ENCODE measurements at regions not wholly inside any gene's neighbourhood (a gene's known extent, or its start where the extent isn't known, plus 50 kb on each side); places are given as distances from the start of the nearest gene placed in this dataset.

DNA sequence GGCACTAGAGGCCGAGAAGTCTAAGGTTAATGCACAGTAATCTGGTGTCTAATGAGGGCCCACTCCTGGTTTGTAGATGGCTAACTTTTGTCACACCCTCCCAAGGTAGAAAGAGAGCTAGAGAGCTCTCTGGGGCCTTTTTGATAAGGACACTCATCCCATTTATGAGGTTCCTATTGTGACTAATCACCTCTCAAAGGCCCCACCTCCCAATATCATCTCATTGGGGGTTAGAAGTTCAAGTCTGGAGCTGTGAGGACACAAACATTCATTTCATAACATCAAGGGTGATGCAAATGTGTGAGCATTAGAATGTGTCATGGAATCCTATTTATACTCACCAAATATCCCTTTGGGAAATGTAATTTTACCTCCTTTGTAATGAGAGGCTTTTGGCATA lies 79.2 kb upstream of the SLC10A2 start:
- Histone ChIP-seq H3K4me2 (no peak overlapping the region), H4K20me1 (replicated peaks; ENCODE audit: insufficient read depth) (no peaks in the 10 kb centered on the region), H3K4me3 (no peak overlapping the region), H3K27ac (ENCODE audit: low read depth) (no peak overlapping the region), H3F3A (replicated peaks; ENCODE audit: low read depth) (no peaks in the 10 kb centered on the region), H3K27me3 (ENCODE audit: insufficient read depth) (no peaks in the 10 kb centered on the region), H3K36me3 (ENCODE audit: insufficient read depth) (no peaks in the 10 kb centered on the region), H2AFZ (no peak overlapping the region), H3K4me1 (ENCODE audit: insufficient read depth) (no peaks in the 10 kb centered on the region), H3K79me2 (replicated peaks; ENCODE audit: insufficient read depth) (no peaks in the 10 kb centered on the region), H3K9me2 (ENCODE audit: insufficient read depth) (0 out of 2 replicates have a peak, but pooled peaks cover under 1% of the 10 kb centered on the region)
- no peaks in the 10 kb centered on the region for H3K9me3 Mint-ChIP-seq
- no peak overlapping the region for H3K27ac Mint-ChIP-seq
- H3K4me3 Mint-ChIP-seq: no peak overlapping the region
- DNase-seq (ENCODE audit: low spot score) (no peak), ATAC-seq (no peak)
- TF ChIP-seq ZNF331 (CRISPR knock-in tag; IDR thresholded peaks at IDR 0.05; ENCODE audit: low read depth) (no peak), CREB1 (CRISPR knock-in tag; IDR thresholded peaks at IDR 0.05; ENCODE audit: low read depth) (no peak), ZNF114 (CRISPR knock-in tag; IDR thresholded peaks at IDR 0.05) (no peak), NANOG (IDR thresholded peaks at IDR 0.05; ENCODE audit: borderline replicate concordance) (no peak), JUNB (IDR thresholded peaks at IDR 0.05; ENCODE audit: unreplicated experiment) (no peak)
- H3K27me3 Mint-ChIP-seq (ENCODE audit: insufficient read depth, low read depth, poor library complexity): no peaks in the 10 kb centered on the region
- no peaks in the 10 kb centered on the region for H3K36me3 Mint-ChIP-seq (ENCODE audit: low read depth)
- H3K4me1 Mint-ChIP-seq: no peaks in the 10 kb centered on the region

GRCh38 chr13:103143432-103143831 lies 77.2 kb upstream of the SLC10A2 start:
- Mint-ChIP-seq H3K4me3 (no peak overlapping the region), H3K36me3 (ENCODE audit: low read depth) (no peaks in the 10 kb centered on the region), H3K4me1 (no peaks in the 10 kb centered on the region), H3K9me3 (no peaks in the 10 kb centered on the region), H3K27me3 (ENCODE audit: insufficient read depth, low read depth, poor library complexity) (no peaks in the 10 kb centered on the region), H3K27ac (no peak overlapping the region)
- H3K4me3 ChIP-seq: no peak overlapping the region
- H2AFZ ChIP-seq: no peak overlapping the region
- no peak overlapping the region for H3K27ac ChIP-seq (ENCODE audit: low read depth)
- H3K27me3 ChIP-seq (ENCODE audit: insufficient read depth): no peaks in the 10 kb centered on the region
- ATAC-seq: no peak
- H3K9me2 ChIP-seq (ENCODE audit: insufficient read depth): no peaks in the 10 kb centered on the region
- H3K4me1 ChIP-seq (ENCODE audit: insufficient read depth): no peaks in the 10 kb centered on the region
- no peaks in the 10 kb centered on the region for H3F3A ChIP-seq (replicated peaks; ENCODE audit: low read depth)
- H3K4me2 ChIP-seq: no peak overlapping the region
- no peaks in the 10 kb centered on the region for H3K36me3 ChIP-seq (ENCODE audit: insufficient read depth)
- H4K20me1 ChIP-seq (replicated peaks; ENCODE audit: insufficient read depth): no peaks in the 10 kb centered on the region
- no peak for DNase-seq (ENCODE audit: low spot score)
- no peaks in the 10 kb centered on the region for H3K79me2 ChIP-seq (replicated peaks; ENCODE audit: insufficient read depth)
- TF ChIP-seq EZH2 (IDR thresholded peaks at IDR 0.05; ENCODE audit: low read depth, unreplicated experiment) (no peak), ZNF331 (CRISPR knock-in tag; IDR thresholded peaks at IDR 0.05; ENCODE audit: low read depth) (no peak), NANOG (IDR thresholded peaks at IDR 0.05; ENCODE audit: borderline replicate concordance) (no peak), STAT1 (IDR thresholded peaks at IDR 0.05; ENCODE audit: unreplicated experiment) (no peak), CREB1 (CRISPR knock-in tag; IDR thresholded peaks at IDR 0.05; ENCODE audit: low read depth) (no peak), ETS1 (IDR thresholded peaks at IDR 0.05) (no peak)
- TF ChIP-seq, protein P1, sequence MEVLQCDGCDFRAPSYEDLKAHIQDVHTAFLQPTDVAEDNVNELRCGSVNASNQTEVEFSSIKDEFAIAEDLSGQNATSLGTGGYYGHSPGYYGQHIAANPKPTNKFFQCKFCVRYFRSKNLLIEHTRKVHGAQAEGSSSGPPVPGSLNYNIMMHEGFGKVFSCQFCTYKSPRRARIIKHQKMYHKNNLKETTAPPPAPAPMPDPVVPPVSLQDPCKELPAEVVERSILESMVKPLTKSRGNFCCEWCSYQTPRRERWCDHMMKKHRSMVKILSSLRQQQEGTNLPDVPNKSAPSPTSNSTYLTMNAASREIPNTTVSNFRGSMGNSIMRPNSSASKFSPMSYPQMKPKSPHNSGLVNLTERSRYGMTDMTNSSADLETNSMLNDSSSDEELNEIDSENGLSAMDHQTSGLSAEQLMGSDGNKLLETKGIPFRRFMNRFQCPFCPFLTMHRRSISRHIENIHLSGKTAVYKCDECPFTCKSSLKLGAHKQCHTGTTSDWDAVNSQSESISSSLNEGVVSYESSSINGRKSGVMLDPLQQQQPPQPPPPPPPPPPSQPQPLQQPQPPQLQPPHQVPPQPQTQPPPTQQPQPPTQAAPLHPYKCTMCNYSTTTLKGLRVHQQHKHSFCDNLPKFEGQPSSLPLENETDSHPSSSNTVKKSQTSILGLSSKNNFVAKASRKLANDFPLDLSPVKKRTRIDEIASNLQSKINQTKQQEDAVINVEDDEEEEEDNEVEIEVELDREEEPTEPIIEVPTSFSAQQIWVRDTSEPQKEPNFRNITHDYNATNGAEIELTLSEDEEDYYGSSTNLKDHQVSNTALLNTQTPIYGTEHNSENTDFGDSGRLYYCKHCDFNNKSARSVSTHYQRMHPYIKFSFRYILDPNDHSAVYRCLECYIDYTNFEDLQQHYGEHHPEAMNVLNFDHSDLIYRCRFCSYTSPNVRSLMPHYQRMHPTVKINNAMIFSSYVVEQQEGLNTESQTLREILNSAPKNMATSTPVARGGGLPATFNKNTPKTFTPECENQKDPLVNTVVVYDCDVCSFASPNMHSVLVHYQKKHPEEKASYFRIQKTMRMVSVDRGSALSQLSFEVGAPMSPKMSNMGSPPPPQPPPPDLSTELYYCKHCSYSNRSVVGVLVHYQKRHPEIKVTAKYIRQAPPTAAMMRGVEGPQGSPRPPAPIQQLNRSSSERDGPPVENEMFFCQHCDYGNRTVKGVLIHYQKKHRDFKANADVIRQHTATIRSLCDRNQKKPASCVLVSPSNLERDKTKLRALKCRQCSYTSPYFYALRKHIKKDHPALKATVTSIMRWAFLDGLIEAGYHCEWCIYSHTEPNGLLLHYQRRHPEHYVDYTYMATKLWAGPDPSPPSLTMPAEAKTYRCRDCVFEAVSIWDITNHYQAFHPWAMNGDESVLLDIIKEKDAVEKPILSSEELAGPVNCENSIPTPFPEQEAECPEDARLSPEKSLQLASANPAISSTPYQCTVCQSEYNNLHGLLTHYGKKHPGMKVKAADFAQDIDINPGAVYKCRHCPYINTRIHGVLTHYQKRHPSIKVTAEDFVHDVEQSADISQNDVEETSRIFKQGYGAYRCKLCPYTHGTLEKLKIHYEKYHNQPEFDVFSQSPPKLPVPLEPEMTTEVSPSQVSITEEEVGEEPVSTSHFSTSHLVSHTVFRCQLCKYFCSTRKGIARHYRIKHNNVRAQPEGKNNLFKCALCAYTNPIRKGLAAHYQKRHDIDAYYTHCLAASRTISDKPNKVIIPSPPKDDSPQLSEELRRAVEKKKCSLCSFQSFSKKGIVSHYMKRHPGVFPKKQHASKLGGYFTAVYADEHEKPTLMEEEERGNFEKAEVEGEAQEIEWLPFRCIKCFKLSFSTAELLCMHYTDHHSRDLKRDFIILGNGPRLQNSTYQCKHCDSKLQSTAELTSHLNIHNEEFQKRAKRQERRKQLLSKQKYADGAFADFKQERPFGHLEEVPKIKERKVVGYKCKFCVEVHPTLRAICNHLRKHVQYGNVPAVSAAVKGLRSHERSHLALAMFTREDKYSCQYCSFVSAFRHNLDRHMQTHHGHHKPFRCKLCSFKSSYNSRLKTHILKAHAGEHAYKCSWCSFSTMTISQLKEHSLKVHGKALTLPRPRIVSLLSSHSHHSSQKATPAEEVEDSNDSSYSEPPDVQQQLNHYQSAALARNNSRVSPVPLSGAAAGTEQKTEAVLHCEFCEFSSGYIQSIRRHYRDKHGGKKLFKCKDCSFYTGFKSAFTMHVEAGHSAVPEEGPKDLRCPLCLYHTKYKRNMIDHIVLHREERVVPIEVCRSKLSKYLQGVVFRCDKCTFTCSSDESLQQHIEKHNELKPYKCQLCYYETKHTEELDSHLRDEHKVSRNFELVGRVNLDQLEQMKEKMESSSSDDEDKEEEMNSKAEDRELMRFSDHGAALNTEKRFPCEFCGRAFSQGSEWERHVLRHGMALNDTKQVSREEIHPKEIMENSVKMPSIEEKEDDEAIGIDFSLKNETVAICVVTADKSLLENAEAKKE (CRISPR knock-in tag; IDR thresholded peaks at IDR 0.05): no peak
- TF ChIP-seq, protein P2, sequence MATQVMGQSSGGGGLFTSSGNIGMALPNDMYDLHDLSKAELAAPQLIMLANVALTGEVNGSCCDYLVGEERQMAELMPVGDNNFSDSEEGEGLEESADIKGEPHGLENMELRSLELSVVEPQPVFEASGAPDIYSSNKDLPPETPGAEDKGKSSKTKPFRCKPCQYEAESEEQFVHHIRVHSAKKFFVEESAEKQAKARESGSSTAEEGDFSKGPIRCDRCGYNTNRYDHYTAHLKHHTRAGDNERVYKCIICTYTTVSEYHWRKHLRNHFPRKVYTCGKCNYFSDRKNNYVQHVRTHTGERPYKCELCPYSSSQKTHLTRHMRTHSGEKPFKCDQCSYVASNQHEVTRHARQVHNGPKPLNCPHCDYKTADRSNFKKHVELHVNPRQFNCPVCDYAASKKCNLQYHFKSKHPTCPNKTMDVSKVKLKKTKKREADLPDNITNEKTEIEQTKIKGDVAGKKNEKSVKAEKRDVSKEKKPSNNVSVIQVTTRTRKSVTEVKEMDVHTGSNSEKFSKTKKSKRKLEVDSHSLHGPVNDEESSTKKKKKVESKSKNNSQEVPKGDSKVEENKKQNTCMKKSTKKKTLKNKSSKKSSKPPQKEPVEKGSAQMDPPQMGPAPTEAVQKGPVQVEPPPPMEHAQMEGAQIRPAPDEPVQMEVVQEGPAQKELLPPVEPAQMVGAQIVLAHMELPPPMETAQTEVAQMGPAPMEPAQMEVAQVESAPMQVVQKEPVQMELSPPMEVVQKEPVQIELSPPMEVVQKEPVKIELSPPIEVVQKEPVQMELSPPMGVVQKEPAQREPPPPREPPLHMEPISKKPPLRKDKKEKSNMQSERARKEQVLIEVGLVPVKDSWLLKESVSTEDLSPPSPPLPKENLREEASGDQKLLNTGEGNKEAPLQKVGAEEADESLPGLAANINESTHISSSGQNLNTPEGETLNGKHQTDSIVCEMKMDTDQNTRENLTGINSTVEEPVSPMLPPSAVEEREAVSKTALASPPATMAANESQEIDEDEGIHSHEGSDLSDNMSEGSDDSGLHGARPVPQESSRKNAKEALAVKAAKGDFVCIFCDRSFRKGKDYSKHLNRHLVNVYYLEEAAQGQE (IDR thresholded peaks at IDR 0.05; ENCODE audit: unreplicated experiment): no peak

Data from GM23338 (cell line).